Right kidney (tissue), 1 donor: ENCODE measurements at regions not wholly inside any gene's neighbourhood (a gene's known extent, or its start where the extent isn't known, plus 50 kb on each side); places are given as distances from the start of the nearest gene placed in this dataset.
"Not testable (repeated sequence)": the region's sequence is repeated elsewhere in the genome, so short reads cannot be mapped to it uniquely, and the experiment has no call there.

Experiments used
- DNase-seq: peaks from one replicate; pipeline ENCODE4 v3.0.0-alpha.2; 2016

GRCh38 chr2:76256458-76257088 is 545.9 kb upstream of the GCFC2 start:
- DNase-seq, result no peak

DNA sequence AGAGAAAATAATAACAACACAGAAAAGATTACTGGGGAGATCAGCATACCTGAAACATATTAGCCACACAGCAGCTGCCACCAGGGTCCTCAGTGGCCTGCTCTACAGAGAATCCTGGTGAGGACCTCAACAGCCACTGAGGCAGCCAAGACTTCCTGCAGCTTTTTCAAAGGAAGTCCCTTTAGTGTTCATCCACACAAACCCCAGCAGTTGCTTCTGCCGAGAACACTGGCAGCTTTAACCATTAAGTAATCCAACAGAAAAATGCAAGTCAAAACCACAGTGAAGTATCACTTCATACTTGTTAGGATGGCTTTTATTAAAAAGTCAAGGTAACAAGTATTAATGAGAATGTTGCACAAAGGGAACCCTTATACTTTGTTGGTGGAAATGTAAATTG is 542.0 kb upstream of the GCFC2 start:
- DNase-seq, result no peak

DNA sequence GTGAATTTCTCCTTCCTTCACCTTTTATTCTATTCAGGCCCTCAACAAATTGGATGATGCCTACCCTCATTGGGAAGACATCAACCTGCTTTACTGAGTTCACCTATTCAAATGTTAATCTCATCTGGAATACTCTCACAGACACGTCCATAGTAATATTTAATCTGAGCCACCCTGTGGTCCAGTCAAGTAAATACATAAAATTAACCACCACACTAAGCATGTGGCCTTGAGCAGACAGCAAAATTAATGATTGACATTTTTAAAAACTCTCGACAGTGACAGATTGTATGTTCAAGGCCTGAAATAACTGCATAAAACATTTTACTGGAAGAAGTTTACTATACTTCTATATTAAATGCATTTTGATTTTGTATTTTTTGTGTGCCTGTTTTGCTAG is 540.6 kb upstream of the GCFC2 start:
- no peak for DNase-seq

- DNase-seq, result no peak
These were observed 536.3 kb upstream of the GCFC2 start for GRCh38 chr2:76247006-76247405.

DNA sequence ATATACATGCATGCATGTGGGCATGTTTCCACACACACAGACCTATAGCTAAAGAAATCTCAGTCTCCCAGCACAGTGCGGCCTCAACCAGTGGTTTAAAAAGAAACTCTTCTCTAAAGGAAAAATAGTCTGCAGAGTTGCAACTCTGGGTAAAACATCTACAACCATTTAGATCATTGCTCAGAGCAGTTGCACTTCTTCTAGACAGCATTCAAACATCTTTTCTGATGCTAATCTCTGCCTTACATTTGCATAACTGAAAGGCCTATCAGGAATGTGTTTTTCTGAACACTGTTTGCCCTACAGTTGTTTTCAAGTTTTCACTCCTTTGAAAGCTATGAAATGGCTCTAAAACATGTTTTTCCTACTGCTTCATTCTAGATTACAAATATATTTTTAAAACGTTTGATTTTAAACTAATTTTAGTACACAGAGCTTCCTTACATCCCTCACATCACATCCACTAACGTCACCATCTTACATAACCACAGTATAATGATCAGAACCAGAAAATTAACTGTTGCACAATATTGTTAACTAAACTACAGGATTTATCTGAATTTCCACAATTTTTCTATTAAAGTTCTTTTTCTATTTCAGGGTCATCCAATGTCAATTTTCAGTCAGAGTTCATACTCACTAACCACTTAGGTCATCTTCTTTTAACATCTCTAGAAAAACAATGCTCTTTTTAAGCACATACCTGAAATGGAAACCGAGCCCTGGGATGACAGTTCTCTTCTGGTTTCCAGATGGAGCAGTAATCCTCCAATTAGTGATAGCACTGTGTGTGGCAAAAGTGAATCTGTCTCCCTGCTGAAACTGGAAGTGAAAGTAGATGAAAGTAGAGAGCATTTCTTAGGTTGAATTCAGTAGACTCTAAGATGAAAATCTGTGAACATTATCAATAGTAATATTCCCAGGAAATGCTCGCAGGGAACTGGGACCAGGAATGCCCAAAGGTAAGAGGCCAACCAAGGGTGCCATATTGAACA is 501.6 kb upstream of the GCFC2 start:
- no peak for DNase-seq

GRCh38 chr2:76210551-76210950 is 499.8 kb upstream of the GCFC2 start:
- no peak for DNase-seq

DNA sequence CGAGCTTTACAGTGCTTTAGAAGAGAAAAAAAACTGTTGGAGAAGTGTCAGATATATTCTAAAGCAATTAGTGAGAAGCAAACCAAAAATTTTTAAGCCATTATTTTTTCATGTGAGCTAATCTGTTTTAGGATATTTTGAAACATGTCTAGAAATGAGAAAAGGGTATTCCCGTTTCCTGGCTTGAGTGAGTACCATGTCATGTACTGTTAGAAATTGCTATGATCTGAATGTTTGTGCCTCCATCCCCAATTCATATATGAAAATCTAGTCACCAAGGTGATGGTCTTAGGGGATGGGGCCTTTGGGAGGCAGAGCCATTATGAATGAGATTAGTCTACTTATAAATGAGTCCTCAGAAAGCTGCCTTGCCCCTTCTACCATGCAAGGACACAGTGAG is 493.3 kb upstream of the GCFC2 start:
- no peak for DNase-seq

- DNase-seq, result no peak
These were observed 492.2 kb upstream of the GCFC2 start for GRCh38 chr2:76202866-76203265.

DNA sequence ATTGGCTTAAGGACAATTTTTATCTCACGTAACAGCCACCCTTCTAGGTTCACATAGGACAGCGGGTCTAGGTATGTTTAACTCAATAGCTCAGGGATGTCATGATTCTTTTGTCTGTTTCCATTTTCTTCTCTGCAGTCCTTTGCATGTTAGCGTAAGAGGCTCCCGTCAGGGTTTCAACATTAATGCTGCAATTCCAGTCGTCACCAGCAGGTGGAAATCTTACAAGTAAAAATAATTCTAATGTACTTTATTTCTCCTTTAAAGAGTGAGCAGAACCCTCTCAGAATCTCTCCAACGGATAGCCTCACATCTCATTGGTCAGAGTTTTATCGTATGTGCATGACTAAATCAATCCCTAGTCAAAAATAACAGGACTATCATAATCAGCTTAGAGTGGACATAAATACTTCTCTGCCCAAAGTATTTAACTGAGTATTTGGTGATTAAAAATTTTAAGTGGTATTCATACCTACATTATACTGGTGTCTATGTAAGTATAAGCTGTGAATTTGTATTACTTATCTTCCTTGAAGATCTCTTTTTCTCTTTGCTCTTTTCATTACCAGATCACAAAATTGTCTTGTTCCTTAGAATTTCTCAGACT is 487.2 kb upstream of the GCFC2 start:
- DNase-seq, result no peak

DNA sequence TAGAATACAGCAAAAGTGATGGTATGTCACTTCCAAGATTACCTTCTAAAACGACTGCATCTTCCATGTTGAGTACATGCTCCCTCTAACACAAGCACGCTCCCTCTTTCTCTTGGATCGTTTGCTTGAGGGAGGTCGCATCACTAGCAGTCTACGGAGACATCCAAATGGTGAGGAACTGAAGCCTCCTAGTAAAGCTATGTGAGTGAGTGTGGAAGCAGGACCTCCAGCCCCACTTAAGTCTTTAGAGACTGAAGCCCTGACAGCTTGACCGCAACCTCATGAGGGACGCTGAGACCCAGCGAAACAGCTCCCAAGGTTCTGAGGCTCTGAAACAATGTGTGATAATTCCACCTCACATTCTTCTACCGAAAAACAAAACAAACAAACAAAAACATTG is 486.7 kb upstream of the GCFC2 start:
- peak; percentile 27 for DNase-seq

GRCh38 chr2:76194031-76194775 is 483.5 kb upstream of the GCFC2 start:
- no peak for DNase-seq

DNA sequence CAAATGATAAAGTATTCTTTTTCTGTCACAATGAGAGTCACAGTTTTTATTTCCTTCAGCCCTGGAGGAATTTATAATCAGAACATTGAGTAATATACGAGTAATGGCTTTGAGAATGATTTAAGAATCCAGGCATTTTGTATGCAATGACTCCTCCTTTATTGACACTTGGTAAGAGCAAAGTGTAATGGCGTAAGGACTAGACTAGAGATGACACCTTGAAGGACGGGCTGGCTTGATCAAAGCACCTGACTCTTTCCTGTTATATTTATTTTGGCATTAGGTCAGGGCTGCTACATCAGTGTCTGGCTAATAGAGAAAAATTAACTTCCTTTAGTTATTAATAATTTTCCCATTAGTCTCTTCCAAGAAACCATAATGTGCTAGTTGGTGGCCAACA is 482.4 kb upstream of the GCFC2 start:
- no peak for DNase-seq

- DNase-seq, result no peak
These were observed 477.8 kb upstream of the GCFC2 start for GRCh38 chr2:76188334-76189008.

DNA sequence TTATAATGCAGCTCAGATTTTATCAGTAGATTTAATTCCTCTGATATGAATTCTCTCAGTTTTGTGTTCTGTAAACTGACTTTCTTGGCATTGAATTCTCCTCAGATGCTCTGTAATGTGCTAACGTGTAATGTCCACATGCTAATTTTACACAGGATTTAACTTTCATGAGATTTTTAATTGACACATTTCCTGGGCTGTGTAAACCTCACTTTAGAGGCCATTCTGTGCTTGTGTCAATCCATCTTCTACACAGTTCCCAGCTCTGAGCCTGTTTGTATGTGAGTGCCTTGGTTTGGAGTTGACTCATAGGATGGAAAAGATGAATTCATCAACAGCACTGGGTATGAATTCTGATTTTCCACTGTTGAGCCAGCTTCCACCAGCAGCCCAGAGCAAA is 476.7 kb upstream of the GCFC2 start:
- no peak for DNase-seq

GRCh38 chr2:76180676-76181075 is 470.0 kb upstream of the GCFC2 start:
- no peak for DNase-seq

- no peak for DNase-seq
These were observed 467.9 kb upstream of the GCFC2 start for GRCh38 chr2:76178610-76179009.

DNA sequence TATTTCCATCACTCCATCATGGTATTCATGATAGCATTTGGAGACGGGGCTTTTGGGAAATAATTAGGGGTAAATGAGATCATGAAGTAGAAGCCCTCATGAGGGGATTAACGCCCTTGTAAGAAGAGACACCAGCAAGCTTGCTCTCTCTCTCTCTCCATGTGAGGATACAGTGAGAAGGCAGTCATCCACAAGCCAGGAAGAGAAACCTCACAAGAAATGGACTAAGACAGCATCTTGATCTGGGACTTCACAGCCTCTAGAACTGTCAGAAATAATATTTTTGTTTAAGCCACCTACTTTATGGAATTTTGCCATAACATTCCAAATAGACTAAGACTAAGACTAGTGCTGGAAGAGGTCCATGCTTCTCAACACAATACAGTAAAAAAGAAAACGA is 464.6 kb upstream of the GCFC2 start:
- no peak for DNase-seq

DNA sequence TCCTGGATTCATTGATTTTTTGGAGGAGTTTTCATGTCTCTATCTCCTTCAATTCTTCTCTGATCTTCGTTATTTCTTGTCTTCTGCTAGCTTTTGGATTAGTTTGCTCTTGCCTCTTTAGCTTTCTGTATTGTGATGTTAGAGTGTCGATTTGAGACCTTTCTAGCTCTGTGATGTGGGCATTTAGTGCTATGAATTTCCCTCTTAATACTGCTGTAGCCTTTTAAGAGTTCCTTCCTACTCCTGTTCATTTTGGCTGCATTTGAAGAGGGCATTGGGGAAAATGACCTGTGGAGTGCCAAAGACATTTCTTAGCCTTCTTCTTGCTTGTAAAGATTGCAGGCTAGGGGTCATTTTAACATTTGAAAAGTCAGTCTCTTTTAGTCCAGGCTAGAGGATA is 463.8 kb upstream of the GCFC2 start:
- DNase-seq, result no peak

- not testable (repeated sequence) for DNase-seq
These were observed 462.5 kb upstream of the GCFC2 start for GRCh38 chr2:76173206-76173605.

DNA sequence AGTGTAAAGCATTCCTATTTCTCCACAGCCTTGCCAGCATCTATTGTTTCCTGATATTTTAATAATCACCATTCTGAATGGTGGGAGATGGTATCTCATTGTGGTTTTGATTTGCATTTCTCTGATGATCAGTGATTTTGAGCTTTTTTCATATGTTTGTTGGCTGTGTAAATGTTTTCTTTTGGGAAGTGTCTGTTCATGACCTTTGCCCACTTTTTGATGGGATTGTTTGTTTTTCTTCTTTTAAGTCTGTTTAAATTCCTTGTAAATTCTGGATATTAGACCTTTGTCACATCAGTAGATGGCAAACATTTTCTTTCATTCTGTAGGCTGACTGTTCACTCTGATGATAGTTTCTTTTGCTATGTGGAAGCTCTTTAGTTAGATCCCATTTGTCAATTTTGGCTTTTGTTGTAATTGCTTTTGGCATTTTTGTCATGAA is 461.5 kb upstream of the GCFC2 start:
- not testable (repeated sequence) for DNase-seq

DNA sequence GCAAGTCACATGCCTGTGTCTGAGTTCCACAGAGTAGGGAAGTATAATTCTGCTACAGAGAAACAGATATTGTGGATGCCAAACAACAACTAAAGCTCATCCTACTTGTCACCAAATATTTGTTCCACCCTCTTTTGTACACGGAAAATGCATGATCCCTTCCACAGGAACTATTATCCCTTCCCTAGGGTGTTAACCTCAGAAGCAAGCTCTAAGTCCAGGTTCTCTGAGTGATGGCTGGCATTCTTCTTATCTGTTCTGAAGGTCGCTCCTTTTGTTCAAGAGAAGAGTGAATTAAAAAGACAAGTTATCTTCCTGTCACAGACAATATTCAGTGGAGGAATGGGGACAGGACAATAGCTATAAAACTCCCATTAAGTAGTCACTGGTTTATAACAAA is 460.1 kb upstream of the GCFC2 start:
- DNase-seq, result no peak

DNA sequence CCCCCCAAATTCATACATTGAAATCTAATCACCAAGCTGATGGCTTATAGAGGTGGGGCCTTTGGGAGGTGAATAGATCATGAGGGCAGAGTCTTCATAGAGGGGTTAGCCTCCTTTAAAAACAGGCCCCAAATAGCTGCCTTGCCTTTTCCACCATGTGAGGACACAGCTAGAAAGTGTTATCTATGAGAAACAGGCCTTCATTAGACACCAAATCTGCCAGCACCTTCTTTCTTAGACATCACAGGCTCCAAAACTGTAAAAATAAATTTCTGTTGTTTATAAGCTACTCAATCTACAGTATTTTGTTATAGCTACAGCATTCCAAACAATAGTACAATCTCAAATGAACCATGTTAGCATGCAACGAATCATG is 459.3 kb upstream of the GCFC2 start:
- DNase-seq, result no peak
